DND-41 (cell line): ENCODE measurements at regions not wholly inside any gene's neighbourhood (a gene's known extent, or its start where the extent isn't known, plus 50 kb on each side); places are given as distances from the start of the nearest gene placed in this dataset.

ENCODE experiments used
- EZH2 ChIP-seq: IDR thresholded peaks from 3 replicates; pipeline ENCODE4 v1.6.1; 2012; ENCODE audit warnings: borderline replicate concordance, low read depth, mild to moderate bottlenecking, moderate library complexity, low read length, inconsistent platforms; ENCODE audit not compliant: severe bottlenecking
- TF ChIP-seq, protein P1 (sequence below): IDR thresholded peaks from 2 replicates; pipeline ENCODE4 v1.5.1; 2012; ENCODE audit warnings: borderline replicate concordance, low read length, moderate library complexity, mild to moderate bottlenecking; ENCODE audit not compliant: poor library complexity, severe bottlenecking; ENCODE audit errors: extremely low read depth

GRCh38 chr12:131275824-131276223 is 322.1 kb downstream of the ADGRD1 start:
- no peak for TF ChIP-seq EZH2
- TF ChIP-seq, protein P1, sequence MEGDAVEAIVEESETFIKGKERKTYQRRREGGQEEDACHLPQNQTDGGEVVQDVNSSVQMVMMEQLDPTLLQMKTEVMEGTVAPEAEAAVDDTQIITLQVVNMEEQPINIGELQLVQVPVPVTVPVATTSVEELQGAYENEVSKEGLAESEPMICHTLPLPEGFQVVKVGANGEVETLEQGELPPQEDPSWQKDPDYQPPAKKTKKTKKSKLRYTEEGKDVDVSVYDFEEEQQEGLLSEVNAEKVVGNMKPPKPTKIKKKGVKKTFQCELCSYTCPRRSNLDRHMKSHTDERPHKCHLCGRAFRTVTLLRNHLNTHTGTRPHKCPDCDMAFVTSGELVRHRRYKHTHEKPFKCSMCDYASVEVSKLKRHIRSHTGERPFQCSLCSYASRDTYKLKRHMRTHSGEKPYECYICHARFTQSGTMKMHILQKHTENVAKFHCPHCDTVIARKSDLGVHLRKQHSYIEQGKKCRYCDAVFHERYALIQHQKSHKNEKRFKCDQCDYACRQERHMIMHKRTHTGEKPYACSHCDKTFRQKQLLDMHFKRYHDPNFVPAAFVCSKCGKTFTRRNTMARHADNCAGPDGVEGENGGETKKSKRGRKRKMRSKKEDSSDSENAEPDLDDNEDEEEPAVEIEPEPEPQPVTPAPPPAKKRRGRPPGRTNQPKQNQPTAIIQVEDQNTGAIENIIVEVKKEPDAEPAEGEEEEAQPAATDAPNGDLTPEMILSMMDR: no peak
